H9 (cell line): ENCODE measurements at regions not wholly inside any gene's neighbourhood (a gene's known extent, or its start where the extent isn't known, plus 50 kb on each side); places are given as distances from the start of the nearest gene placed in this dataset.

ENCODE experiments used
- DNase-seq: peaks from one replicate; pipeline ENCODE4 v3.0.0-alpha.2; 2017
- H2AFZ ChIP-seq: one replicate; pipeline ENCODE4 v1.6.1; 2013; ENCODE audit warnings: mild to moderate bottlenecking, low read length, control low read depth, moderate library complexity
- H2AK5ac ChIP-seq: 2 replicates; pipeline ENCODE4 v1.6.1; 2013; ENCODE audit warnings: low read length, control low read depth, mixed read lengths; ENCODE audit not compliant: insufficient read length
- H2BK120ac ChIP-seq: one replicate; pipeline ENCODE4 v1.6.1; 2013; ENCODE audit warnings: low read depth, mild to moderate bottlenecking, low read length, control low read depth, inconsistent platforms; ENCODE audit not compliant: poor library complexity, severe bottlenecking
- H2BK12ac ChIP-seq: 2 replicates; pipeline ENCODE4 v1.6.1; 2013; ENCODE audit warnings: low read length, control low read depth, mixed read lengths, low read depth; ENCODE audit not compliant: insufficient read length
- H2BK15ac ChIP-seq: 2 replicates; pipeline ENCODE4 v1.6.1; 2013; ENCODE audit warnings: low read depth, low read length, control low read depth
- H2BK20ac ChIP-seq: one replicate; pipeline ENCODE4 v1.6.1; 2013; ENCODE audit warnings: low read depth, mild to moderate bottlenecking, low read length, control low read depth, inconsistent platforms; ENCODE audit not compliant: poor library complexity, severe bottlenecking
- H2BK5ac ChIP-seq: 2 replicates; pipeline ENCODE4 v1.6.1; 2013; ENCODE audit warnings: low read length, control low read depth, mixed read lengths; ENCODE audit not compliant: insufficient read length
- H3K14ac ChIP-seq: 2 replicates; pipeline ENCODE4 v1.6.1; 2013; ENCODE audit warnings: low read length, control low read depth; ENCODE audit not compliant: insufficient read depth
- H3K18ac ChIP-seq: 2 replicates; pipeline ENCODE4 v1.6.1; 2013; ENCODE audit warnings: low read depth, mild to moderate bottlenecking, mixed read lengths, low read length, control low read depth; ENCODE audit not compliant: insufficient read length
- H3K23ac ChIP-seq: 2 replicates; pipeline ENCODE4 v1.6.1; 2013; ENCODE audit warnings: low read length, control low read depth, mixed read lengths, low read depth; ENCODE audit not compliant: insufficient read length
- H3K23me2 ChIP-seq: 2 replicates; pipeline ENCODE4 v1.6.1; 2013; ENCODE audit warnings: low read depth, mild to moderate bottlenecking, mixed read lengths, low read length, control low read depth; ENCODE audit not compliant: insufficient read length, poor library complexity, severe bottlenecking
- H3K27ac ChIP-seq: 2 replicates; pipeline ENCODE4 v1.5.1; 2013; ENCODE audit warnings: low read length, control low read depth, mixed read lengths, low read depth; ENCODE audit not compliant: insufficient read length
- H3K27me3 ChIP-seq: 2 replicates; pipeline ENCODE4 v1.6.1; 2013; ENCODE audit warnings: low read length, control low read depth, inconsistent platforms; ENCODE audit not compliant: insufficient read depth
- H3K4ac ChIP-seq: 2 replicates; pipeline ENCODE4 v1.6.1; 2013; ENCODE audit warnings: low read depth, mild to moderate bottlenecking, control low read depth, inconsistent platforms, low read length, moderate library complexity
- H3K4me1 ChIP-seq: 2 replicates; pipeline ENCODE4 v1.6.1; 2013; ENCODE audit warnings: low read length, control low read depth, inconsistent platforms; ENCODE audit not compliant: insufficient read depth
- H3K4me2 ChIP-seq: 2 replicates; pipeline ENCODE4 v1.6.1; 2013; ENCODE audit warnings: low read length, control low read depth, mixed read lengths; ENCODE audit not compliant: insufficient read length, insufficient read depth
- H3K56ac ChIP-seq: 2 replicates; pipeline ENCODE4 v1.6.1; 2013; ENCODE audit warnings: low read depth, mild to moderate bottlenecking, mixed read lengths, low read length, control low read depth; ENCODE audit not compliant: insufficient read length
- H3K79me1 ChIP-seq: 2 replicates; pipeline ENCODE4 v1.6.1; 2013; ENCODE audit warnings: low read depth, mild to moderate bottlenecking, moderate library complexity, low read length, control low read depth, inconsistent platforms; ENCODE audit not compliant: insufficient read depth, poor library complexity, severe bottlenecking
- H3K79me2 ChIP-seq: 2 replicates; pipeline ENCODE4 v1.6.1; 2013; ENCODE audit warnings: low read length, control low read depth, inconsistent platforms; ENCODE audit not compliant: insufficient read depth
- H3K9ac ChIP-seq: 2 replicates; pipeline ENCODE4 v1.6.1; 2013; ENCODE audit warnings: low read length, control low read depth, mixed read lengths; ENCODE audit not compliant: insufficient read length; ENCODE audit errors: extremely low read depth
- H3K9me3 ChIP-seq: one replicate; pipeline ENCODE4 v1.6.1; 2013; ENCODE audit warnings: low read depth, low read length, inconsistent platforms; ENCODE audit not compliant: control insufficient read depth
- H3T11ph ChIP-seq: one replicate; pipeline ENCODE4 v1.6.1; 2013; ENCODE audit warnings: mild to moderate bottlenecking, low read length, control low read depth, inconsistent platforms
- H4K20me1 ChIP-seq: one replicate; pipeline ENCODE4 v1.6.1; 2013; ENCODE audit not compliant: control insufficient read depth, insufficient read length, insufficient read depth
- H4K5ac ChIP-seq: 2 replicates; pipeline ENCODE4 v1.6.1; 2013; ENCODE audit warnings: low read depth, mild to moderate bottlenecking, mixed read lengths, low read length, control low read depth; ENCODE audit not compliant: insufficient read length
- H4K8ac ChIP-seq: replicated peaks from 2 replicates; pipeline ENCODE4 v1.6.1; 2013; ENCODE audit warnings: low read length, control low read depth, mixed read lengths, low read depth; ENCODE audit not compliant: insufficient read length
- H4K91ac ChIP-seq: 2 replicates; pipeline ENCODE4 v1.6.1; 2013; ENCODE audit warnings: low read depth, mild to moderate bottlenecking, moderate library complexity, mixed read lengths, low read length, control low read depth; ENCODE audit not compliant: insufficient read length
- H3K27ac Mint-ChIP-seq, 3 experiments: 2 replicates in 2 of 3; 3 replicates in 1 of 3; pipeline ENCODE4 v1.8.0; 2020 to 2021; ENCODE audit warnings: mixed read lengths in 3 of 3, mild to moderate bottlenecking in 1 of 3, moderate library complexity in 1 of 3
- H3K27me3 Mint-ChIP-seq: 2 replicates; pipeline ENCODE4 v1.8.0; 2021; ENCODE audit warnings: low read depth, mild to moderate bottlenecking, moderate library complexity, mixed read lengths
- H3K36me3 Mint-ChIP-seq, 3 experiments: 2 replicates in 2 of 3; 3 replicates in 1 of 3; pipeline ENCODE4 v1.8.0; 2020 to 2021; ENCODE audit warnings: low read depth in 3 of 3, mixed read lengths in 3 of 3; ENCODE audit not compliant: insufficient read depth in 1 of 3
- H3K4me1 Mint-ChIP-seq, 2 experiments: 2 replicates each; pipeline ENCODE4 v1.8.0; 2020; ENCODE audit warnings: mixed read lengths in 2 of 2
- H3K4me3 Mint-ChIP-seq, 2 experiments: 2 replicates in 1 of 2; 3 replicates in 1 of 2; pipeline ENCODE4 v1.8.0; 2020 to 2021; ENCODE audit warnings: mild to moderate bottlenecking in 2 of 2, mixed read lengths in 2 of 2, moderate library complexity in 1 of 2
- H3K9me3 Mint-ChIP-seq, 2 experiments: 2 replicates in 1 of 2; 3 replicates in 1 of 2; pipeline ENCODE4 v1.8.0; 2020; ENCODE audit warnings: mild to moderate bottlenecking in 2 of 2, mixed read lengths in 2 of 2, moderate library complexity in 1 of 2
- WGBS: extraction: QIAGEN DNeasy Blood & Tissue Kit; methylation state at CpG from one replicate; pipeline ENCODE4 v1.1.7; 2013; ENCODE audit warnings: missing lambda C conversion rate, low lambda C conversion rate, mixed read lengths; ENCODE audit not compliant: insufficient read length; ENCODE audit errors: extremely low coverage; 5-methylcytosine and 5-hydroxymethylcytosine counted together
- TF ChIP-seq, protein P1 (sequence below): fragments of 200-600 bp; sonication (generic); conservative IDR thresholded peaks from 3 replicates; pipeline ENCODE4 v1.8.0; 2021; ENCODE audit warnings: antibody characterized with exemption, mild to moderate bottlenecking

DNA sequence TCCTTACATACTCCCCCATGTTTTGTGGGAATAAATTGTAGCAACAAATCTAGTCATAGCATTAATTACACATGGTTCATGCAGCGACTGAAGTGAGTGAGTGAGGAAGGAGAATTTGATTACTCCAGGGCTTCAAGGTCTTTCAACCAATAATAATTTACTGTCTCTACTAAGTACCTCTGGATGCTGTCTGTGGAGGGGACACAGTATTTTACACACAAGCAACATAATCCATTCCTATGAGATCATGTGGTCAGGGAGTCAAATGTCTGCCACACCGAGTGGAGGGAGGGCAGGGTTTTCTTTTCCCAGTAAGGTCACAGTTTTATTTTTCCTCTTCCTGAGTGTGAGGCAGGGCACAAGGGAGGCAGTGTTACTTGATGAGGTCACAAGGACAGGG is 334.7 kb upstream of the CELF4 start:
- Histone ChIP-seq H3K79me1 (no peaks in the 10 kb centered on the region), H2BK15ac (no peak overlapping the region), H2BK120ac (no peak overlapping the region), H3K23me2 (no peaks in the 10 kb centered on the region), H4K5ac (no peak overlapping the region), H2BK5ac (no peak overlapping the region), H3K4me1 (no peaks in the 10 kb centered on the region; the same call in 1 of the 2 replicates), H2AFZ (no peak overlapping the region), H2BK12ac (no peak overlapping the region), H3K18ac (no peak overlapping the region), H3T11ph (no peak overlapping the region), H3K23ac (no peak overlapping the region), H3K4me2 (no peak overlapping the region), H3K4ac (no peak overlapping the region), H3K9me3 (no peaks in the 10 kb centered on the region), H4K91ac (no peak overlapping the region), H4K8ac (no peak overlapping the region), H3K79me2 (no peaks in the 10 kb centered on the region), H3K56ac (no peak overlapping the region), H3K9ac (no peak overlapping the region), H3K14ac (no peak overlapping the region), H3K27me3 (no peaks in the 10 kb centered on the region), H2AK5ac (no peak overlapping the region), H4K20me1 (no peaks in the 10 kb centered on the region), H2BK20ac (no peak overlapping the region), H3K27ac (no peak overlapping the region)
- H3K36me3 Mint-ChIP-seq = no peaks in the 10 kb centered on the region
- no peak overlapping the region for H3K4me3 Mint-ChIP-seq
- no peak for DNase-seq
- WGBS = no CpG with 5 or more reads among the region's 2 CpGs
- H3K4me1 Mint-ChIP-seq = peaks cover 7 to 12% of the 10 kb centered on the region in 2 experiments
- peak overlapping the region in 2 of 3 experiments; percentile 34 to 65; a peak in 2 of 7 replicates for H3K27ac Mint-ChIP-seq
- TF ChIP-seq, protein P1, sequence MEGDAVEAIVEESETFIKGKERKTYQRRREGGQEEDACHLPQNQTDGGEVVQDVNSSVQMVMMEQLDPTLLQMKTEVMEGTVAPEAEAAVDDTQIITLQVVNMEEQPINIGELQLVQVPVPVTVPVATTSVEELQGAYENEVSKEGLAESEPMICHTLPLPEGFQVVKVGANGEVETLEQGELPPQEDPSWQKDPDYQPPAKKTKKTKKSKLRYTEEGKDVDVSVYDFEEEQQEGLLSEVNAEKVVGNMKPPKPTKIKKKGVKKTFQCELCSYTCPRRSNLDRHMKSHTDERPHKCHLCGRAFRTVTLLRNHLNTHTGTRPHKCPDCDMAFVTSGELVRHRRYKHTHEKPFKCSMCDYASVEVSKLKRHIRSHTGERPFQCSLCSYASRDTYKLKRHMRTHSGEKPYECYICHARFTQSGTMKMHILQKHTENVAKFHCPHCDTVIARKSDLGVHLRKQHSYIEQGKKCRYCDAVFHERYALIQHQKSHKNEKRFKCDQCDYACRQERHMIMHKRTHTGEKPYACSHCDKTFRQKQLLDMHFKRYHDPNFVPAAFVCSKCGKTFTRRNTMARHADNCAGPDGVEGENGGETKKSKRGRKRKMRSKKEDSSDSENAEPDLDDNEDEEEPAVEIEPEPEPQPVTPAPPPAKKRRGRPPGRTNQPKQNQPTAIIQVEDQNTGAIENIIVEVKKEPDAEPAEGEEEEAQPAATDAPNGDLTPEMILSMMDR = no peak
- no peaks in the 10 kb centered on the region for H3K9me3 Mint-ChIP-seq
- no peaks in the 10 kb centered on the region for H3K27me3 Mint-ChIP-seq
